ENCODE measurements at regions not wholly inside any gene's neighbourhood (a gene's known extent, or its start where the extent isn't known, plus 50 kb on each side); places are given as distances from the start of the nearest gene placed in this dataset.

GRCh38 chr10:130357951-130358350, 221.8 kb downstream of the GLRX3 start:
- ATAC-seq (replicated peaks in 6 of 8): no peak

GRCh38 chr10:130358981-130359650, 222.9 kb downstream of the GLRX3 start:
- WGBS, 10 experiments: 10 to 86% (median 80%) methylated on average over 1 to 13 of the region's 23 CpGs; no CpG with 5 or more reads in 5 of the 10 experiments
- in situ Hi-C loops (cut with MboI; ENCODE audit: low pct_unique_long_range_greater_than_20kb in 2 of 9, low sequenced_read_pairs in 9 of 9, unreplicated experiment in 9 of 9): no loop called here
- no peak for ATAC-seq (replicated peaks in 6 of 8)
- Histone ChIP-seq H3K27ac (no peak overlapping the region), H3K4me1 (replicated peaks in 1 of 2) (no peaks in the 10 kb centered on the region), H3K4me3 (no peak overlapping the region)

More at GRCh38 chr10:130357951-130358350, 221.8 kb downstream of the GLRX3 start:
- Histone ChIP-seq H3K4me1 (replicated peaks in 1 of 2) (no peaks in the 10 kb centered on the region), H3K4me3 (no peak overlapping the region), H3K27ac (no peak overlapping the region)
- in situ Hi-C loops (cut with MboI; ENCODE audit: low pct_unique_long_range_greater_than_20kb in 2 of 9, low sequenced_read_pairs in 9 of 9, unreplicated experiment in 9 of 9): no loop called here
- 0 to 91% (median 31%) methylated on average over 2 to 11 of the region's 12 CpGs; no CpG with 5 or more reads in 1 of the 10 experiments for WGBS, 10 experiments

GRCh38 chr10:130359711-130360110, 223.5 kb downstream of the GLRX3 start:
- 17 to 100% (median 73%) methylated on average over 1 to 9 of the region's 12 CpGs; no CpG with 5 or more reads in 2 of the 10 experiments for WGBS, 10 experiments
- Histone ChIP-seq H3K4me3 (no peak overlapping the region), H3K27ac (no peak overlapping the region), H3K4me1 (replicated peaks in 1 of 2) (no peaks in the 10 kb centered on the region)
- no peak for ATAC-seq (replicated peaks in 6 of 8)
- in situ Hi-C loops (cut with MboI; ENCODE audit: low pct_unique_long_range_greater_than_20kb in 2 of 9, low sequenced_read_pairs in 9 of 9, unreplicated experiment in 9 of 9): no loop called here

GRCh38 chr10:130360826-130361311, 224.7 kb downstream of the GLRX3 start:
- no peak overlapping the region for H3K27ac ChIP-seq
- no peak overlapping the region for H3K4me3 ChIP-seq
- ATAC-seq (replicated peaks in 6 of 8): no peak
- H3K4me1 ChIP-seq (replicated peaks in 1 of 2): no peaks in the 10 kb centered on the region
- 0 to 65% (median 27%) methylated on average over 1 to 5 of the region's 11 CpGs; no CpG with 5 or more reads in 6 of the 10 experiments for WGBS, 10 experiments
- in situ Hi-C loops (cut with MboI; ENCODE audit: low pct_unique_long_range_greater_than_20kb in 2 of 9, low sequenced_read_pairs in 9 of 9, unreplicated experiment in 9 of 9): no loop called here

- ATAC-seq (replicated peaks in 6 of 8): no peak
- no peak overlapping the region for H3K27ac ChIP-seq
- in situ Hi-C loops (cut with MboI; ENCODE audit: low pct_unique_long_range_greater_than_20kb in 2 of 9, low sequenced_read_pairs in 9 of 9, unreplicated experiment in 9 of 9): no loop called here
- H3K4me3 ChIP-seq: no peak overlapping the region
- WGBS, 10 experiments: 8 to 83% (median 42%) methylated on average over 1 to 3 of the region's 10 CpGs; no CpG with 5 or more reads in 2 of the 10 experiments
- H3K4me1 ChIP-seq (replicated peaks in 1 of 2): no peaks in the 10 kb centered on the region
These were observed 225.3 kb downstream of the GLRX3 start for GRCh38 chr10:130361351-130362105.

- WGBS, 10 experiments: 0 to 60% (median 23%) methylated on average over 1 to 2 of the region's 9 CpGs; no CpG with 5 or more reads in 6 of the 10 experiments
- H3K4me1 ChIP-seq (replicated peaks in 1 of 2): no peaks in the 10 kb centered on the region
- H3K4me3 ChIP-seq: no peak overlapping the region
- in situ Hi-C loops (cut with MboI; ENCODE audit: low pct_unique_long_range_greater_than_20kb in 2 of 9, low sequenced_read_pairs in 9 of 9, unreplicated experiment in 9 of 9): no loop called here
- H3K27ac ChIP-seq: no peak overlapping the region
- peak in 4 of 8 experiments; percentile 31 to 97 (median 96) for ATAC-seq (replicated peaks in 6 of 8)
These were observed 226.1 kb downstream of the GLRX3 start for GRCh38 chr10:130362308-130362761.

- in situ Hi-C loops (cut with MboI; ENCODE audit: low pct_unique_long_range_greater_than_20kb in 2 of 9, low sequenced_read_pairs in 9 of 9, unreplicated experiment in 9 of 9): no loop called here
- no peaks in the 10 kb centered on the region for H3K4me1 ChIP-seq (replicated peaks in 1 of 2)
- no peak overlapping the region for H3K4me3 ChIP-seq
- no peak overlapping the region for H3K27ac ChIP-seq
- no peak for ATAC-seq (replicated peaks in 6 of 8)
- 63 to 100% (median 89%) methylated on average over 1 to 2 of the region's 5 CpGs; no CpG with 5 or more reads in 6 of the 10 experiments for WGBS, 10 experiments
These were observed 226.9 kb downstream of the GLRX3 start for GRCh38 chr10:130363051-130363450.

GRCh38 chr10:130363899-130364445, 227.8 kb downstream of the GLRX3 start:
- Histone ChIP-seq H3K27ac (no peak overlapping the region), H3K4me3 (no peak overlapping the region), H3K4me1 (replicated peaks in 1 of 2) (no peaks in the 10 kb centered on the region)
- 27 to 100% (median 81%) methylated on average over 1 to 8 of the region's 8 CpGs; no CpG with 5 or more reads in 2 of the 10 experiments for WGBS, 10 experiments
- in situ Hi-C loops (cut with MboI; ENCODE audit: low pct_unique_long_range_greater_than_20kb in 2 of 9, low sequenced_read_pairs in 9 of 9, unreplicated experiment in 9 of 9): no loop called here
- no peak for ATAC-seq (replicated peaks in 6 of 8)

- Histone ChIP-seq H3K4me3 (no peak overlapping the region), H3K4me1 (replicated peaks in 1 of 2) (no peaks in the 10 kb centered on the region), H3K27ac (no peak overlapping the region)
- in situ Hi-C loops (cut with MboI; ENCODE audit: low pct_unique_long_range_greater_than_20kb in 2 of 9, low sequenced_read_pairs in 9 of 9, unreplicated experiment in 9 of 9): no loop called here
- 14 to 76% (median 59%) methylated on average over 1 to 13 of the region's 17 CpGs; no CpG with 5 or more reads in 1 of the 10 experiments for WGBS, 10 experiments
- ATAC-seq (replicated peaks in 6 of 8): peak in 3 of 8 experiments; percentile 27 to 55 (median 51)
These were observed 228.6 kb downstream of the GLRX3 start for GRCh38 chr10:130364631-130365411.

GRCh38 chr10:130368761-130369560, 232.8 kb downstream of the GLRX3 start:
- no peak for ATAC-seq (replicated peaks in 6 of 8)
- Histone ChIP-seq H3K4me3 (no peak overlapping the region), H3K4me1 (replicated peaks in 1 of 2) (no peaks in the 10 kb centered on the region), H3K27ac (no peak overlapping the region)
- in situ Hi-C loops (cut with MboI; ENCODE audit: low pct_unique_long_range_greater_than_20kb in 2 of 9, low sequenced_read_pairs in 9 of 9, unreplicated experiment in 9 of 9): no loop called here
- WGBS, 10 experiments: 26 to 82% (median 41%) methylated on average over 2 to 17 of the region's 20 CpGs; no CpG with 5 or more reads in 1 of the 10 experiments

- in situ Hi-C loops (cut with MboI; ENCODE audit: low pct_unique_long_range_greater_than_20kb in 2 of 9, low sequenced_read_pairs in 9 of 9, unreplicated experiment in 9 of 9): no loop called here
- Histone ChIP-seq H3K27ac (no peak overlapping the region), H3K4me1 (replicated peaks in 1 of 2) (no peaks in the 10 kb centered on the region), H3K4me3 (no peak overlapping the region)
- WGBS, 10 experiments: 17 to 60% (median 45%) methylated on average over 1 to 7 of the region's 13 CpGs; no CpG with 5 or more reads in 7 of the 10 experiments
- no peak for ATAC-seq (replicated peaks in 6 of 8)
These were observed 233.6 kb downstream of the GLRX3 start for GRCh38 chr10:130369645-130370381.
